ENCODE measurements at regions not wholly inside any gene's neighbourhood (a gene's known extent, or its start where the extent isn't known, plus 50 kb on each side); places are given as distances from the start of the nearest gene placed in this dataset.

DNA sequence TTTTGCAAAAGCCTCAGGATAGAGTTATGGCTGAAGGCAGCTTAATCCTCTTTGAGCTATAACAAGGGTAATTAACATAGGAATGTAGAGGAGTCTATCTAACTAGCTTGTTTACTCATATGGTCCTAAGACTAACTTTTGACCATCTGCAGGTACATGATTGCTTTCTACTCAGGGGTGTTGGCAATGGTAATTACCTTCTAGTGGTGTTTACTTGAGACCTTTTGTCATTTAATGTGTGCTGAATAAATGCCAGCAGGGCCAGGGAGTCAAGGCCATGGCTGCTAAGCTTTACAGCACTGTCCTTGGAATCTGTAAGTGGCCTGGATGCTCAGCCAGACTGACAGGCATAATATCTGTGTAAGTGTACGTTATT lies 1325.0 kb downstream of the XPNPEP1 start:
- Histone ChIP-seq H3K4me3 (ENCODE audit: low read depth, low read length) (no peak overlapping the region), H3K9ac (ENCODE audit: low read depth, low read length) (no peak overlapping the region), H3K9me3 (ENCODE audit: control insufficient read depth, insufficient read depth, low read length) (no peaks in the 10 kb centered on the region), H3K27me3 (ENCODE audit: control insufficient read depth, insufficient read depth, low read length) (peaks cover 67% of the 10 kb centered on the region), H3K4me1 (ENCODE audit: control insufficient read depth, insufficient read depth, low read length) (peaks cover 23% of the 10 kb centered on the region), H3K36me3 (ENCODE audit: control insufficient read depth, insufficient read depth, low read length) (no peaks in the 10 kb centered on the region)

DNA sequence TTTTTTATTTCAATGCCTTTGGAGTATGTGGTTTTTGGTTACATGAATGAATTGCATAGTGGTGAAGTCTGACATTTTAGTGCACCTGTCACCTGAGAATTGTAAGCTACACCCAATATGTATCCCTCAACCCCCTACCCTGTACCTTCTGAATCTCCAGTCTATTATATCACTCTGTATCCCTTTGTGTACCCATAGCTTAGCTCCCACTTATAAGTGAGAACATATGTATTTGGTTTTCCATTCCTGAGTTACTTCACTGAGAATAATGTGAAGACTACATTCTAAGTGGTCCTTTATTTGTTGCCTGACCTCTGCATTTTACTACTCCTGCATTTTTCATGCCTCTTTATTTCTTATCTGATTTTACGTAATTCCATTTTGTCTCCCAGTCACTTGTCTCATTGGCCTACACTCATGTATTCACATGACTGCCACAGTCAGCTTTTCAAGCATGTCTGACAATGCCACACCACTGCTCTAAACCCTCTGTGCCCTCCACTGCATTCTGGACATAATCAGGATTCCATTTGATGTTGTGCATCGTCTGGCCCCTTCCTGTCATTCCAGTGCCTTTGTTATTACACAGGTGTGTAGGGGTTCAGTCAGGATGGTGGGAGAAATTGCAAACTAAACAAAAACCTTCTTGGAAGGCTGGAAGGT lies 1325.5 kb downstream of the XPNPEP1 start:
- H3K9me3 ChIP-seq (ENCODE audit: control insufficient read depth, insufficient read depth, low read length) = no peaks in the 10 kb centered on the region

GRCh38 chr10:108597031-108597430 lies 1326.3 kb downstream of the XPNPEP1 start:
- Histone ChIP-seq H3K4me1 (ENCODE audit: control insufficient read depth, insufficient read depth, low read length) (peaks cover 23% of the 10 kb centered on the region), H3K4me3 (ENCODE audit: low read depth, low read length) (no peak overlapping the region), H3K27me3 (ENCODE audit: control insufficient read depth, insufficient read depth, low read length) (peaks cover 69% of the 10 kb centered on the region), H3K36me3 (ENCODE audit: control insufficient read depth, insufficient read depth, low read length) (no peaks in the 10 kb centered on the region), H3K9me3 (ENCODE audit: control insufficient read depth, insufficient read depth, low read length) (no peaks in the 10 kb centered on the region), H3K9ac (ENCODE audit: low read depth, low read length) (no peak overlapping the region)

More for the DNA sequence above, 1325.5 kb downstream of the XPNPEP1 start:
- Histone ChIP-seq H3K4me1 (ENCODE audit: control insufficient read depth, insufficient read depth, low read length) (peaks cover 23% of the 10 kb centered on the region), H3K4me3 (ENCODE audit: low read depth, low read length) (no peak overlapping the region), H3K27me3 (ENCODE audit: control insufficient read depth, insufficient read depth, low read length) (peaks cover 68% of the 10 kb centered on the region), H3K9ac (ENCODE audit: low read depth, low read length) (no peak overlapping the region), H3K36me3 (ENCODE audit: control insufficient read depth, insufficient read depth, low read length) (no peaks in the 10 kb centered on the region)

GRCh38 chr10:108592956-108593355 lies 1330.4 kb downstream of the XPNPEP1 start:
- Histone ChIP-seq H3K9me3 (ENCODE audit: control insufficient read depth, insufficient read depth, low read length) (no peaks in the 10 kb centered on the region), H3K9ac (ENCODE audit: low read depth, low read length) (no peak overlapping the region), H3K4me3 (ENCODE audit: low read depth, low read length) (no peak overlapping the region), H3K4me1 (ENCODE audit: control insufficient read depth, insufficient read depth, low read length) (peaks cover 11% of the 10 kb centered on the region), H3K36me3 (ENCODE audit: control insufficient read depth, insufficient read depth, low read length) (no peaks in the 10 kb centered on the region), H3K27me3 (ENCODE audit: control insufficient read depth, insufficient read depth, low read length) (peaks cover 36% of the 10 kb centered on the region)

- Histone ChIP-seq H3K9ac (ENCODE audit: low read depth, low read length) (no peak overlapping the region), H3K27me3 (ENCODE audit: control insufficient read depth, insufficient read depth, low read length) (peaks cover 21% of the 10 kb centered on the region)
Measured at GRCh38 chr10:108591417-108591816, 1331.9 kb downstream of the XPNPEP1 start.

GRCh38 chr10:108586424-108586823 lies 1336.9 kb downstream of the XPNPEP1 start:
- Histone ChIP-seq H3K9me3 (ENCODE audit: control insufficient read depth, insufficient read depth, low read length) (no peaks in the 10 kb centered on the region), H3K36me3 (ENCODE audit: control insufficient read depth, insufficient read depth, low read length) (no peaks in the 10 kb centered on the region), H3K9ac (ENCODE audit: low read depth, low read length) (no peak overlapping the region), H3K27me3 (ENCODE audit: control insufficient read depth, insufficient read depth, low read length) (no peaks in the 10 kb centered on the region), H3K4me3 (ENCODE audit: low read depth, low read length) (no peak overlapping the region), H3K4me1 (ENCODE audit: control insufficient read depth, insufficient read depth, low read length) (no peaks in the 10 kb centered on the region)

More at GRCh38 chr10:108591417-108591816, 1331.9 kb downstream of the XPNPEP1 start:
- Histone ChIP-seq H3K4me1 (ENCODE audit: control insufficient read depth, insufficient read depth, low read length) (no peaks in the 10 kb centered on the region), H3K36me3 (ENCODE audit: control insufficient read depth, insufficient read depth, low read length) (no peaks in the 10 kb centered on the region), H3K4me3 (ENCODE audit: low read depth, low read length) (no peak overlapping the region), H3K9me3 (ENCODE audit: control insufficient read depth, insufficient read depth, low read length) (no peaks in the 10 kb centered on the region)

DNA sequence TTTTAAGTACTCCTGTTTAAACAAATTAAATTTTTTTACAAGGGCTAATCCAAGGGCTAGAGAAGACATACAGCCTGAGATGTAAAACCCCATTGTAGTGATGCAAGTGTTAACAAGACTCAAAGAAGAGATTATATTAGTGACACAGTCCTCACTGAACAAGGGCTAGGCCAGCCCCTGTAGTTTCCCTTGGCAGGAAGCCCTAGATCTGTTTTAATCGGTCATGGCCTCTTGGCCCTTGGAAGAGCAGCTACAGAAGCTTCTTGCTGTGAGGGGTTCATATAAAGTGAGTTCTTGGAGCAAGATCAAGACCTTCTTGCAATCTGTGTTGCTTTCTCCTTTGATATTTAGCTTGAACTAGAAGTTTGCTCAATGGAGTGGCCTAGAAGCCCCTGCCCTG lies 1339.4 kb downstream of the XPNPEP1 start:
- Histone ChIP-seq H3K36me3 (ENCODE audit: control insufficient read depth, insufficient read depth, low read length) (no peaks in the 10 kb centered on the region), H3K9me3 (ENCODE audit: control insufficient read depth, insufficient read depth, low read length) (no peaks in the 10 kb centered on the region), H3K9ac (ENCODE audit: low read depth, low read length) (no peak overlapping the region), H3K27me3 (ENCODE audit: control insufficient read depth, insufficient read depth, low read length) (no peaks in the 10 kb centered on the region), H3K4me1 (ENCODE audit: control insufficient read depth, insufficient read depth, low read length) (no peaks in the 10 kb centered on the region), H3K4me3 (ENCODE audit: low read depth, low read length) (no peak overlapping the region)

DNA sequence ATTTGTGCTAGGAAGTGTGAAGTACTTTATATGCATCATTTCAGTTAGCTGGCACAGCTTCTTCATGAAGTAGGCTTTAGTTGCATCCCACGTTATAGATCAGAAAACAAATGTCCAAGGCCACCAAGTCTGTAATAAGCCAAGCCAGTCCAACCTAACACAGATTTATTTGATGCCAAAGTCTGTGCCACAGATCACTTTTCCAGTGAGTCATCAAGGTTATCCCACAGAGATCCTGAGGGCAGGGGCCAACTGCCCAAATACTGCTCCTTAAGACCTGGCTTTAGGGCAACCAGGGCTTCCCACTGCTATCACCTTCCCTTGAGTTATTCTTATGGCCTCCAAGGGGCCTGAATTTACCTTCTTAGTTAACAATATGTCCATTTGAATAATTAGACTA lies 1340.4 kb downstream of the XPNPEP1 start:
- Histone ChIP-seq H3K36me3 (ENCODE audit: control insufficient read depth, insufficient read depth, low read length) (no peaks in the 10 kb centered on the region), H3K9ac (ENCODE audit: low read depth, low read length) (no peak overlapping the region), H3K4me1 (ENCODE audit: control insufficient read depth, insufficient read depth, low read length) (no peaks in the 10 kb centered on the region), H3K27me3 (ENCODE audit: control insufficient read depth, insufficient read depth, low read length) (no peaks in the 10 kb centered on the region), H3K4me3 (ENCODE audit: low read depth, low read length) (no peak overlapping the region), H3K9me3 (ENCODE audit: control insufficient read depth, insufficient read depth, low read length) (no peaks in the 10 kb centered on the region)

DNA sequence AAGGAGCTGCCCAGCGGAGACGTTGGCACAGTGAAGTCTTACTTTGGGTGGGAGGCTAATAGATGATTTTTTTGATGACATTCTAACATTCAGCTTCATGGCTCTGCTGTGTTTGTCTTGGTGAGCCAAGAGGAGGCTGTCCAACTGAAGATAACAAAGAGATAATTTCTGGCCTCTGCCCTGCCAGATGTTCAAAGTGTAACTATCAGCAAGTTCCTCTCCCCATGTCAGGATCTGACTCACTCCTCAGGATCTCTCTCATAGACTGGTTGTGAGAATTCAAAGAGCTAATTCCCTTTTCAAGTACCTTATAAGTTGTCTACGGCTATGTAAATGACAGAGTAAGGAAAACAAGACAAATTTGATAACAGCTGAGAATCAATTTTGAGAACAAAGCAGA lies 1340.9 kb downstream of the XPNPEP1 start:
- H3K9me3 ChIP-seq (ENCODE audit: control insufficient read depth, insufficient read depth, low read length) = no peaks in the 10 kb centered on the region
- no peaks in the 10 kb centered on the region for H3K4me1 ChIP-seq (ENCODE audit: control insufficient read depth, insufficient read depth, low read length)
- no peak overlapping the region for H3K9ac ChIP-seq (ENCODE audit: low read depth, low read length)
- no peaks in the 10 kb centered on the region for H3K27me3 ChIP-seq (ENCODE audit: control insufficient read depth, insufficient read depth, low read length)
- H3K36me3 ChIP-seq (ENCODE audit: control insufficient read depth, insufficient read depth, low read length) = no peaks in the 10 kb centered on the region
- no peak overlapping the region for H3K4me3 ChIP-seq (ENCODE audit: low read depth, low read length)

GRCh38 chr10:108578258-108578657 lies 1345.1 kb downstream of the XPNPEP1 start:
- H3K9me3 ChIP-seq (ENCODE audit: control insufficient read depth, insufficient read depth, low read length) = no peaks in the 10 kb centered on the region
- H3K27me3 ChIP-seq (ENCODE audit: control insufficient read depth, insufficient read depth, low read length) = no peaks in the 10 kb centered on the region
- no peaks in the 10 kb centered on the region for H3K4me1 ChIP-seq (ENCODE audit: control insufficient read depth, insufficient read depth, low read length)
- H3K9ac ChIP-seq (ENCODE audit: low read depth, low read length) = no peak overlapping the region
- no peaks in the 10 kb centered on the region for H3K36me3 ChIP-seq (ENCODE audit: control insufficient read depth, insufficient read depth, low read length)
- H3K4me3 ChIP-seq (ENCODE audit: low read depth, low read length) = no peak overlapping the region

DNA sequence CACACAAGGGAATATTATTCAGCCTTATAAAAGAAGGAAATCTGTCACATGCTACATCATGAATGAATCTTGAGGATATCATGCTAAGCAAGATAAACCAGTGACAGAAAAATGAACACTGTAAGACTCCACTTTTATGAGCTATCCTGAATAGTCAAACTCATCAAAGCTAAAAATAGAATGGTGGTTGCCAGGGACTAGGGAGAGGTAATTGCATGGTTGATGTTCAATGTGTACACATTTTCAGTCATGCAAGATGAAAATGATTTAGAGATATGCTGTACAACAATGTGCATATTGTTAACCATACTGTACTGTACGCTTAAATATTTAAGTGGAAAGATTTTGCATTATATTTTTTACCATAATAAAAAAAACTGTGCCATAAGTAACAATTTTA lies 1349.1 kb downstream of the XPNPEP1 start:
- no peaks in the 10 kb centered on the region for H3K27me3 ChIP-seq (ENCODE audit: control insufficient read depth, insufficient read depth, low read length)
- H3K4me3 ChIP-seq (ENCODE audit: low read depth, low read length) = no peak overlapping the region
- no peaks in the 10 kb centered on the region for H3K4me1 ChIP-seq (ENCODE audit: control insufficient read depth, insufficient read depth, low read length)
- no peaks in the 10 kb centered on the region for H3K36me3 ChIP-seq (ENCODE audit: control insufficient read depth, insufficient read depth, low read length)
- no peaks in the 10 kb centered on the region for H3K9me3 ChIP-seq (ENCODE audit: control insufficient read depth, insufficient read depth, low read length)
- no peak overlapping the region for H3K9ac ChIP-seq (ENCODE audit: low read depth, low read length)

DNA sequence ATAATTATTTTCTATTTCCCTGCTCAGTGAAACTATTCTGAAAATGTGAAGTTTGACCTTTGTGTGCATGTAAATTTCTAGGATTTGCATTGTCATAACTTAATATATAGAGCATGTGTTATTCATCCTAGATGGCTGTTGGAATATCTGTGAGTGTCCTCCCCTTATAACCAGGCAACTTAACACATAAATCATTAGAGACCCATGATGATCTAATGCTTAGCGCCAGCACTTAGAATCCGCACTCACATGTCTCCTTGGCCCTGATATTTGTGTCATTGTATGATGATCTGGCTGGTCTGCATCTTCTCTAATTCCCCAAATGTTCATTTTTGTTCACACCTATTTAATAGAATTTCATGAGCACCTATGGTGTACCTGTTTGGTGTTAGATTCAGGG lies 1354.5 kb downstream of the XPNPEP1 start:
- H3K4me1 ChIP-seq (ENCODE audit: control insufficient read depth, insufficient read depth, low read length) = no peaks in the 10 kb centered on the region
- H3K9me3 ChIP-seq (ENCODE audit: control insufficient read depth, insufficient read depth, low read length) = no peaks in the 10 kb centered on the region
- H3K4me3 ChIP-seq (ENCODE audit: low read depth, low read length) = no peak overlapping the region
- H3K36me3 ChIP-seq (ENCODE audit: control insufficient read depth, insufficient read depth, low read length) = no peaks in the 10 kb centered on the region
- H3K9ac ChIP-seq (ENCODE audit: low read depth, low read length) = no peak overlapping the region
- no peaks in the 10 kb centered on the region for H3K27me3 ChIP-seq (ENCODE audit: control insufficient read depth, insufficient read depth, low read length)

Data from iPS-15b (cell line).